Suprapubic skin (tissue), 4 donors: ENCODE measurements at regions not wholly inside any gene's neighbourhood (a gene's known extent, or its start where the extent isn't known, plus 50 kb on each side); places are given as distances from the start of the nearest gene placed in this dataset.
"Not testable (repeated sequence)": the region's sequence is repeated elsewhere in the genome, so short reads cannot be mapped to it uniquely, and the experiment has no call there.

Experiments
- DNase-seq, 2 donors: peaks; one replicate each; pipeline ENCODE4 v3.0.0-alpha.2; 2019; ENCODE audit warnings: low spot score in 2 of 2
- H3K27ac ChIP-seq: fragments of 200-600 bp; sonication (generic); one replicate; pipeline ENCODE4 v1.5.1; 2019
- H3K27me3 ChIP-seq: fragments of 200-600 bp; sonication (generic); one replicate; pipeline ENCODE4 v1.5.1; 2019
- H3K36me3 ChIP-seq: fragments of 200-600 bp; sonication (generic); one replicate; pipeline ENCODE4 v1.5.1; 2019
- H3K4me1 ChIP-seq: fragments of 200-600 bp; sonication (generic); one replicate; pipeline ENCODE4 v1.5.1; 2019
- H3K4me3 ChIP-seq: fragments of 200-600 bp; sonication (generic); one replicate; pipeline ENCODE4 v1.5.1; 2019; ENCODE audit warnings: mild to moderate bottlenecking
- H3K9me3 ChIP-seq: fragments of 200-600 bp; sonication (generic); one replicate; pipeline ENCODE4 v1.5.1; 2019
- EP300 ChIP-seq: sonication (generic); formaldehyde crosslinking; IDR thresholded peaks from one replicate; pipeline ENCODE4 v1.6.1; 2017; ENCODE audit warnings: antibody characterized with exemption
- POLR2A ChIP-seq, 2 donors: fragments of 450-650 bp; IDR thresholded peaks; one replicate each; pipeline ENCODE4 v1.6.1; 2017; ENCODE audit warnings: antibody characterized with exemption in 2 of 2, mild to moderate bottlenecking in 2 of 2, moderate library complexity in 2 of 2
- POLR2AphosphoS5 ChIP-seq, 3 donors: sonication (generic); formaldehyde crosslinking; IDR thresholded peaks; one replicate each; pipeline ENCODE4 v1.6.1; 2017; ENCODE audit warnings: antibody characterized with exemption in 3 of 3
- WGBS: methylation state at CpG from one replicate; pipeline ENCODE4 v1.1.5; 2018; 5-methylcytosine and 5-hydroxymethylcytosine counted together
- TF ChIP-seq, protein P1 (sequence below), 2 donors: fragments of 200-600 bp in 1 of 2; fragments of 450-650 bp in 1 of 2; sonication (generic) in 1 of 2; IDR thresholded peaks; one replicate each; pipeline ENCODE4 v1.5.1; 2016 to 2019; ENCODE audit warnings: antibody characterized with exemption in 2 of 2, mild to moderate bottlenecking in 1 of 2, moderate library complexity in 1 of 2

DNA sequence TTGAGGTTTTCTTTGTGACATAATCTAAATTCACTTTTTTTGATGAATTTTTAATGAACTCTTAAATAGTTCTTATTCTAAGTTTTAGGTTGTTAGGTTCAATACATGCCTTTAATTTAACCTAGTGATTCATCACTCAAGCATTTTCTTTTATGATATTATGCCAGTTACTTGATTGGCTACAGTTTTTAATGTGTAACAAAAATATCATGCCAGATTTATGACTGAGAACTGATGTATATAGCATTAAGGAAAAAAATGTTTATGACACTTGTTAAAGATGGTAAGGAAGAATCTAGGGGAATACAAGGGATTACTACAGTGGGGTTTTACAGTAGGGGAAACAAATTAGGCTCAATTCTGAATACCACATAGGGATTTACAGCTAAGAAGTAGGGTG, 103.1 kb downstream of the VGLL3 start:
- H3K27me3 ChIP-seq: no peaks in the 10 kb centered on the region
- DNase-seq: no peak
- no peaks in the 10 kb centered on the region for H3K9me3 ChIP-seq
- no peaks in the 10 kb centered on the region for H3K36me3 ChIP-seq
- H3K4me3 ChIP-seq: no peak overlapping the region
- H3K27ac ChIP-seq: no peak overlapping the region
- TF ChIP-seq EP300 (no peak), POLR2AphosphoS5 (IDR thresholded peaks at IDR 0.05) (no peak), POLR2A (IDR thresholded peaks at IDR 0.05) (no peak)
- TF ChIP-seq, protein P1, sequence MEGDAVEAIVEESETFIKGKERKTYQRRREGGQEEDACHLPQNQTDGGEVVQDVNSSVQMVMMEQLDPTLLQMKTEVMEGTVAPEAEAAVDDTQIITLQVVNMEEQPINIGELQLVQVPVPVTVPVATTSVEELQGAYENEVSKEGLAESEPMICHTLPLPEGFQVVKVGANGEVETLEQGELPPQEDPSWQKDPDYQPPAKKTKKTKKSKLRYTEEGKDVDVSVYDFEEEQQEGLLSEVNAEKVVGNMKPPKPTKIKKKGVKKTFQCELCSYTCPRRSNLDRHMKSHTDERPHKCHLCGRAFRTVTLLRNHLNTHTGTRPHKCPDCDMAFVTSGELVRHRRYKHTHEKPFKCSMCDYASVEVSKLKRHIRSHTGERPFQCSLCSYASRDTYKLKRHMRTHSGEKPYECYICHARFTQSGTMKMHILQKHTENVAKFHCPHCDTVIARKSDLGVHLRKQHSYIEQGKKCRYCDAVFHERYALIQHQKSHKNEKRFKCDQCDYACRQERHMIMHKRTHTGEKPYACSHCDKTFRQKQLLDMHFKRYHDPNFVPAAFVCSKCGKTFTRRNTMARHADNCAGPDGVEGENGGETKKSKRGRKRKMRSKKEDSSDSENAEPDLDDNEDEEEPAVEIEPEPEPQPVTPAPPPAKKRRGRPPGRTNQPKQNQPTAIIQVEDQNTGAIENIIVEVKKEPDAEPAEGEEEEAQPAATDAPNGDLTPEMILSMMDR (IDR thresholded peaks at IDR 0.05): no peak
- H3K4me1 ChIP-seq: no peaks in the 10 kb centered on the region

DNA sequence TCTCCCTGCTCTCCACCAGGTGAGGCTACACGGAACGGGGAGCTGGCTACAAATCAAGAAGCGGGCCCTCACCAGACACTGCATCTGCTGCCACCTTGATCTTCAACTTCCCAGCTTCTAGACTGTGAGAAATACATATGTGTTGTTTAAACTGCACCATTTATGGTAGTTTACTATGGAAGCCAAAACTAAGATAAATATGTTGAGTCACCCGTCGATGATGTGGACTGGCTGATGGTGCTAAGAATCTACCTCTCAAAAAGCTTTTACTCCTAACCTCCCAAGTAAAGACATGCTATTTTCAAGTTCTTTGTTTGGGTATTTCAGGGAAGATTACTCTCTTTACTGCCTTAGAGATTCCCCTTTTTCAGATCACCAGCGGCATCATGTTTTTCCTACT, 110.9 kb downstream of the VGLL3 start:
- Histone ChIP-seq H3K27ac (no peak overlapping the region), H3K27me3 (no peaks in the 10 kb centered on the region), H3K4me1 (no peaks in the 10 kb centered on the region), H3K36me3 (no peaks in the 10 kb centered on the region), H3K9me3 (no peaks in the 10 kb centered on the region), H3K4me3 (no peak overlapping the region)
- TF ChIP-seq EP300 (no peak), POLR2AphosphoS5 (IDR thresholded peaks at IDR 0.05) (no peak), POLR2A (IDR thresholded peaks at IDR 0.05) (no peak)
- TF ChIP-seq, protein P1 (IDR thresholded peaks at IDR 0.05): no peak
- WGBS: 91% methylated on average over 6 of the region's 6 CpGs
- no peak for DNase-seq

DNA sequence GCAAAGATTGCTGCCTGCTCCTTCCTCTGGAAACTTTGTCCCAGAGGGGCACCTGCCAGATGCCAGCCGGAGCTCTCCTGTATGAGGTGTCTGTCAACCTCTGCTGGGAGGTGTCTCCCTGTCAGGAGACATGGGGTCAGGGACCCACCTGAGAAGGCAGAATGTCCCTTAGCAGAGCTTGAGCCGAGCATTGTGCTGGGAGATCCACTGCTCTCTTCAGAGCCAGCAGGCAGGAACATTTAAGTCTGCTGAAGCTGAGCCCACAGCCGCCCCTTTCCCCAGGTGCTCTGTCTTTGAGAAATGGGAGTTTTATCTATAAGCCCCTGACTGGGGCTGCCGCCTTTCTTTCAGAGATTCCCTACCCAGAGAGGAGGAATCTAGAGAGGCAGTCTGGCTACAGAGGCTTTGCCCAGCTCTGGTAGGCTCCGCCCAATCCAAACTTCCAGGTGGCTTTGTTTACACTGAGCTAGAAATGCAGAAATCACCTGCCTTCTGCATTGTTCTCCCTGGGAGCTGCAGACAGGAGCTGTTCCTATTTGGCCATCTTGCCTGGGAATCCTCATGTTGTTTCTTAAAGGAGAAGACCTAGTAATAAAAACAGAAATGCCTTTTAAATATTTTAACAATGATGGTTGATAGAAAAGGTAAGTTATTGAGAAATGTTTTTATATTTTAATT, 114.3 kb downstream of the VGLL3 start:
- H3K9me3 ChIP-seq, H3K27ac ChIP-seq, H3K4me3 ChIP-seq, DNase-seq, H3K4me1 ChIP-seq, H3K27me3 ChIP-seq, H3K36me3 ChIP-seq: not testable (repeated sequence)
- WGBS: 66% methylated on average over 3 of the region's 5 CpGs

DNA sequence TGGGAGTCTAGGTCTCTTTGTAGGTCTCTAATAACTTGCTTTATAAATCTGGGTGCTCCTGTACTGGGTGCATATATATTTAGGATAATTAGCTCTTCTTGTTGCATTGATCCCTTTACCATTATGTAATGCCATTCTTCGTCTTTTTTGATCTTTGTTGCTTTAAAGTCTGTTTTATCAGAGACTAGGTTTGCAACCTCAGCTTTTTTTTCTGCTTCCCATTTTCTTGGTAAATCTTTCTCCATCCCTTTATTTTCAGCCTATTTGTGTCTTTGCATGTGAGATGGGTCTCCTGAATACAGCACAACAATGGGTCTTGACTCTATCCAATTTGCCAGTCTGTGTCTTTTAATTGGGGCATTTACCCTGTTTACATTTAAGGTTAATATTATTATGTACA, 116.2 kb downstream of the VGLL3 start:
- not testable (repeated sequence) for H3K4me1 ChIP-seq, H3K36me3 ChIP-seq, H3K27me3 ChIP-seq, DNase-seq, H3K4me3 ChIP-seq, H3K27ac ChIP-seq, H3K9me3 ChIP-seq
- WGBS: 100% methylated on average over 1 of the region's 1 CpG

DNA sequence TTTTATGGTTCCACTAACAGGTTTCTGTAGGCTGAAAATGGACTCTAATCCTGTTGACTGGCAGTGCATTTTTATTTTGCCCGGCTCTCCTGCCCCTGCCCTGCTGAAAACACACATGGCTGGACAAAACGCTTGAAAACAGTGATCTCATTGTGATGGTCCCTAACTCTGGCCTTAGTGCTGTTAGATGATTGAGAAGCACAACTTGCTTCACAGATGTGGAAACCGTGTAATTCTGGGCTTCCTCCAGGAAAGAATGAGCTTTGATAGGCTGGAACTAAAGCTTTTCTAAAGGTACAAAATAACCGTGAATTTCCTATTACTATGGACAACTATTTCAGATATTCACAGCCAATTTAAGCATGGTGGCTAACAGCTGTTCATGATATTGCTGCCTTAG, 121.4 kb downstream of the VGLL3 start:
- no peak for DNase-seq
- H3K27me3 ChIP-seq: no peaks in the 10 kb centered on the region
- 79% methylated on average over 4 of the region's 4 CpGs for WGBS
- no peaks in the 10 kb centered on the region for H3K4me1 ChIP-seq
- H3K27ac ChIP-seq: no peak overlapping the region
- TF ChIP-seq POLR2AphosphoS5 (IDR thresholded peaks at IDR 0.05): no peak
- no peak for TF ChIP-seq EP300
- no peak for TF ChIP-seq POLR2A (IDR thresholded peaks at IDR 0.05)
- TF ChIP-seq, protein P1 (IDR thresholded peaks at IDR 0.05): no peak
- no peak overlapping the region for H3K4me3 ChIP-seq
- no peaks in the 10 kb centered on the region for H3K9me3 ChIP-seq
- no peaks in the 10 kb centered on the region for H3K36me3 ChIP-seq

DNA sequence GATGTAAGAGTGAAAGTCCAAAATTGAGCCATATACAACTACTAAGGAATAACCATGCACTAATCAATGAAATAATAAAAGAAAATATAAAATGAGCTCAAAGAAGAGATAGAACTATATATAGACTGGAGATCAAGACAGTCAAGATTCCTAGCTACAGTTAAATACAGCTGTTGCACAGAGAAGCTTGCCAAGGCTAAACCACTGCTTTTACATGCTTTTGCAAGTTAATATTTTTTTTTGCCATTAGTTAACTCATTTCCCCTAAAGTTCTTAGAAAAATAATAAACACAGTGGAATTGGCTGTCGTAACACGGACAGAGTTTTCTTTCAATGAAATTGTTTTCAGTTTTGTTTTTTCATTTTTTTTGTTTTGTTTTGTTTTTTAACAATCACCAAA, 123.0 kb downstream of the VGLL3 start:
- Histone ChIP-seq H3K4me3 (no peak overlapping the region), H3K4me1 (no peaks in the 10 kb centered on the region), H3K36me3 (no peaks in the 10 kb centered on the region), H3K27ac (no peak overlapping the region), H3K27me3 (no peaks in the 10 kb centered on the region), H3K9me3 (no peaks in the 10 kb centered on the region)
- DNase-seq: no peak
- TF ChIP-seq POLR2AphosphoS5 (IDR thresholded peaks at IDR 0.05) (no peak), POLR2A (IDR thresholded peaks at IDR 0.05) (no peak), EP300 (no peak)
- TF ChIP-seq, protein P1 (IDR thresholded peaks at IDR 0.05): no peak
- WGBS: 21% methylated on average over 2 of the region's 2 CpGs
